Thyroid gland (tissue), 4 donors: ENCODE measurements at regions not wholly inside any gene's neighbourhood (a gene's known extent, or its start where the extent isn't known, plus 50 kb on each side); places are given as distances from the start of the nearest gene placed in this dataset.

ENCODE experiments used
- DNase-seq, 2 donors: peaks; one replicate each; pipeline ENCODE4 v3.0.0-alpha.2; 2019
- H3K27ac ChIP-seq, 3 donors: fragments of 200-600 bp; sonication (generic); 1 replicate in 2 of 3; 2 replicates in 1 of 3; pipeline ENCODE4 v1.5.1; 2016 to 2019; ENCODE audit warnings: mild to moderate bottlenecking in 1 of 3, moderate library complexity in 1 of 3
- H3K27me3 ChIP-seq: fragments of 200-600 bp; sonication (generic); one replicate; pipeline ENCODE4 v1.5.1; 2019
- H3K36me3 ChIP-seq, 2 donors: fragments of 200-600 bp; sonication (generic); one replicate each; pipeline ENCODE4 v1.5.1; 2016 to 2019
- H3K4me1 ChIP-seq, 2 donors: fragments of 200-600 bp; sonication (generic); one replicate each; pipeline ENCODE4 v1.5.1; 2017 to 2019
- H3K4me3 ChIP-seq, 3 donors: fragments of 200-600 bp; sonication (generic); replicated peaks in 1 of 3; 1 replicate in 2 of 3; 2 replicates in 1 of 3; pipeline ENCODE4 v1.5.1; 2016; ENCODE audit warnings: mild to moderate bottlenecking in 1 of 3
- H3K9me3 ChIP-seq: fragments of 200-600 bp; sonication (generic); one replicate; pipeline ENCODE4 v1.5.1; 2017
- POLR2A ChIP-seq, 2 donors: fragments of 450-650 bp; IDR thresholded peaks; one replicate each; pipeline ENCODE4 v1.6.1; 2017; ENCODE audit warnings: antibody characterized with exemption in 2 of 2, mild to moderate bottlenecking in 2 of 2, moderate library complexity in 1 of 2
- WGBS, 2 donors: methylation state at CpG; one replicate each; pipeline ENCODE4 v1.1.5; 2017; 5-methylcytosine and 5-hydroxymethylcytosine counted together
- intact Hi-C: fragments of 100-400 bp; cut with DNase I; formaldehyde crosslinking; loops from one replicate; pipeline ENCODE4 v1.15.1; 2023
- TF ChIP-seq, protein P1 (sequence below), 6 experiments: fragments of 200-600 bp in 3 of 6; fragments of 450-650 bp in 3 of 6; sonication (generic) in 3 of 6; IDR thresholded peaks; one replicate each; pipeline ENCODE4 v1.5.1; 2016 to 2019; ENCODE audit warnings: antibody characterized with exemption in 6 of 6, mild to moderate bottlenecking in 2 of 6, inconsistent platforms in 1 of 6, moderate library complexity in 1 of 6

- no peaks in the 10 kb centered on the region for H3K9me3 ChIP-seq
- H3K27ac ChIP-seq, result no peak overlapping the region
- no peaks in the 10 kb centered on the region for H3K36me3 ChIP-seq
- intact Hi-C loops, result no loop called here
- WGBS, 2 donors, result 75 to 77% methylated on average over 6 of the region's 6 CpGs
- no peak for DNase-seq
- H3K4me3 ChIP-seq, result no peak overlapping the region
- H3K27me3 ChIP-seq, result no peaks in the 10 kb centered on the region
- no peak for TF ChIP-seq POLR2A (IDR thresholded peaks at IDR 0.05)
- TF ChIP-seq, protein P1, sequence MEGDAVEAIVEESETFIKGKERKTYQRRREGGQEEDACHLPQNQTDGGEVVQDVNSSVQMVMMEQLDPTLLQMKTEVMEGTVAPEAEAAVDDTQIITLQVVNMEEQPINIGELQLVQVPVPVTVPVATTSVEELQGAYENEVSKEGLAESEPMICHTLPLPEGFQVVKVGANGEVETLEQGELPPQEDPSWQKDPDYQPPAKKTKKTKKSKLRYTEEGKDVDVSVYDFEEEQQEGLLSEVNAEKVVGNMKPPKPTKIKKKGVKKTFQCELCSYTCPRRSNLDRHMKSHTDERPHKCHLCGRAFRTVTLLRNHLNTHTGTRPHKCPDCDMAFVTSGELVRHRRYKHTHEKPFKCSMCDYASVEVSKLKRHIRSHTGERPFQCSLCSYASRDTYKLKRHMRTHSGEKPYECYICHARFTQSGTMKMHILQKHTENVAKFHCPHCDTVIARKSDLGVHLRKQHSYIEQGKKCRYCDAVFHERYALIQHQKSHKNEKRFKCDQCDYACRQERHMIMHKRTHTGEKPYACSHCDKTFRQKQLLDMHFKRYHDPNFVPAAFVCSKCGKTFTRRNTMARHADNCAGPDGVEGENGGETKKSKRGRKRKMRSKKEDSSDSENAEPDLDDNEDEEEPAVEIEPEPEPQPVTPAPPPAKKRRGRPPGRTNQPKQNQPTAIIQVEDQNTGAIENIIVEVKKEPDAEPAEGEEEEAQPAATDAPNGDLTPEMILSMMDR (IDR thresholded peaks at IDR 0.05), result no peak
- H3K4me1 ChIP-seq, result peaks cover 0 to 8% of the 10 kb centered on the region in 2 donors
These were observed 382.4 kb upstream of the SMIM21 start for GRCh38 chr18:75809926-75810255.

- intact Hi-C loops, result no loop called here
- H3K4me3 ChIP-seq, result no peak overlapping the region
- no peaks in the 10 kb centered on the region for H3K36me3 ChIP-seq
- H3K4me1 ChIP-seq, result peaks cover 0 to 8% of the 10 kb centered on the region in 2 donors
- WGBS, 2 donors, result 81 to 83% methylated on average over 20 of the region's 20 CpGs
- DNase-seq, result no peak
- H3K9me3 ChIP-seq, result no peaks in the 10 kb centered on the region
- TF ChIP-seq, protein P1 (IDR thresholded peaks at IDR 0.05), result no peak
- TF ChIP-seq POLR2A (IDR thresholded peaks at IDR 0.05), result no peak
- H3K27me3 ChIP-seq, result no peaks in the 10 kb centered on the region
- H3K27ac ChIP-seq, result no peak overlapping the region
These were observed 381.8 kb upstream of the SMIM21 start for GRCh38 chr18:75809151-75809925.

DNA sequence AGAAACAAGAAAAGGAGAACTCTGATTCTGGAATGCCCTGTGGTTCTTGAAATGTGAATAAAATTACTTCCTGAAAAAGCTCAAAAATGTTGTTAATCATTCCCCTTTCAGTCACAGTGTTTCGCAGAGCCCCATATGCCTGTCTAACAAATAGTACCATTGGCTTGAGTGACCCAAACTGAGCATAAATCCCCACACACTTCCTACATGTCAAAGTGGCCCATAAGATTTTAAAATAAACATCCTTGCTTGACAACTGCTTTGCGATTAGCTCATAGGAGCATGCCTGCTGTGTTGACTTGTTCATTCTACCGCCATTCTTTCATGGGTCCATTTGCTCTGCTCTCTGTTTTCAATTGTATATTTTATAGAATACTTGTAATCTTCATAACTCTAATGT, 377.8 kb upstream of the SMIM21 start:
- intact Hi-C loops, result no loop called here
- no peak overlapping the region for H3K27ac ChIP-seq
- DNase-seq, result no peak
- 85 to 91% methylated on average over 3 of the region's 3 CpGs for WGBS, 2 donors
- no peaks in the 10 kb centered on the region for H3K27me3 ChIP-seq
- H3K4me1 ChIP-seq, result peaks cover 0 to 8% of the 10 kb centered on the region in 2 donors
- H3K9me3 ChIP-seq, result no peaks in the 10 kb centered on the region
- no peaks in the 10 kb centered on the region for H3K36me3 ChIP-seq
- no peak overlapping the region for H3K4me3 ChIP-seq
- TF ChIP-seq, protein P1 (IDR thresholded peaks at IDR 0.05), result no peak
- no peak for TF ChIP-seq POLR2A (IDR thresholded peaks at IDR 0.05)

- 85 to 91% methylated on average over 5 of the region's 5 CpGs for WGBS, 2 donors
- Histone ChIP-seq H3K9me3 (no peaks in the 10 kb centered on the region), H3K36me3 (no peaks in the 10 kb centered on the region), H3K27me3 (no peaks in the 10 kb centered on the region), H3K4me1 (peaks cover 0 to 12% of the 10 kb centered on the region in 2 donors), H3K27ac (no peak overlapping the region), H3K4me3 (no peak overlapping the region)
- intact Hi-C loops, result no loop called here
- no peak for TF ChIP-seq POLR2A (IDR thresholded peaks at IDR 0.05)
- TF ChIP-seq, protein P1 (IDR thresholded peaks at IDR 0.05), result no peak
- no peak for DNase-seq
These were observed 375.2 kb upstream of the SMIM21 start for GRCh38 chr18:75802681-75803080.

DNA sequence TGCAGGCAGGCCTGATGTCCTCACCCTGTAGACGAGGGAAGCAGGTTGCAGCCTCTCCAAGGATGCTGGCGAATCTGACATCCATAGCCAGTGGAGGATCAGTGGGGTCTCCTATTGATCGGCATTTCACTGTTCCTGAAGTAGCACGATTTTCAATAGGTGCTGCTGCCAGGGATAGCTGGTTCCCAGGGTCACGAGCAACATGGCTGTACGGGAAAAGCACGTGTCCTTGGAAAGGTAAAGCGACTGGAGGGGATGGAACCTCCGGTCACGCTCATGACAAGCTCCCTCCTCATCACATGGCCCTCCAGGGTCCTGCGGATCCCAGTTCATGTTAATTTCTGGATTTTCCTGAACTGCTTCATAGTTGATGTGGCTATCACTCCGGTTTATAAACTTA, 373.7 kb upstream of the SMIM21 start:
- no peak for TF ChIP-seq POLR2A (IDR thresholded peaks at IDR 0.05)
- TF ChIP-seq, protein P1 (IDR thresholded peaks at IDR 0.05), result no peak
- Histone ChIP-seq H3K27ac (no peak overlapping the region), H3K4me1 (peaks cover 0 to 11% of the 10 kb centered on the region in 2 donors), H3K9me3 (no peaks in the 10 kb centered on the region), H3K36me3 (no peaks in the 10 kb centered on the region), H3K4me3 (no peak overlapping the region), H3K27me3 (no peaks in the 10 kb centered on the region)
- intact Hi-C loops, result no loop called here
- 95 to 96% methylated on average over 12 of the region's 12 CpGs for WGBS, 2 donors
- DNase-seq, result no peak
